Medulla oblongata (tissue), 1 donor: ENCODE measurements at regions not wholly inside any gene's neighbourhood (a gene's known extent, or its start where the extent isn't known, plus 50 kb on each side); places are given as distances from the start of the nearest gene placed in this dataset.
A peak's percentile ranks its signal among the peaks of the same experiment; 100 is the strongest.

Source experiments
- DNase-seq: peaks from one replicate; pipeline ENCODE4 v3.0.0-alpha.2; 2015; ENCODE audit errors: extremely low spot score

DNA sequence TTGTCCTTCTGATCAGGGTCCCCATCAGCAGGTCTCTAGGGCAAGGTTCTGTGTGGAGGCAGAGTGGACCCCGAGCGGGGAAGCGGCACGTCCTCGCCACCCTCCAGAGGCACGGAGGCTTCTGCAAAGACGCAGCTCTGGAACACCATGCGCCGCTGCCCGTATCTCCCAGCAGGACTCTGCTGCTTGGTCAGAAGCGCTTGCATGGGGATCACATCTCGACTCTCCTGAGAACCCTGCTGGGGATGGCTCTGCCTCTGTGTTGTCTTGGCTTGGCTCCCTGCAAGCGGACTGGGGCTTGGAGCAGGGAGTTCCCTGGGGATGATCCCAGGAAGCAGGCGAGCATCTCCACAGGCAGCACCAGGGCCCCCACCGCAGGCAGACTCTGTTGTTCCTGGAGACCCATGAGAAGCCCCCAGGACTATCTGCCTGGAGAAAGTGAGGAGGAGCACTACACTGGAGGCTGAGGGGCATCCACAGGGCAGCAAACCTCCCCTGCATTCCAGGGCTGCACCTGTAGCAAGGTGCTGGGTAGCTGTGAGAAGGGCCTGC is 520.5 kb downstream of the GLRX3 start:
- DNase-seq: no peak

DNA sequence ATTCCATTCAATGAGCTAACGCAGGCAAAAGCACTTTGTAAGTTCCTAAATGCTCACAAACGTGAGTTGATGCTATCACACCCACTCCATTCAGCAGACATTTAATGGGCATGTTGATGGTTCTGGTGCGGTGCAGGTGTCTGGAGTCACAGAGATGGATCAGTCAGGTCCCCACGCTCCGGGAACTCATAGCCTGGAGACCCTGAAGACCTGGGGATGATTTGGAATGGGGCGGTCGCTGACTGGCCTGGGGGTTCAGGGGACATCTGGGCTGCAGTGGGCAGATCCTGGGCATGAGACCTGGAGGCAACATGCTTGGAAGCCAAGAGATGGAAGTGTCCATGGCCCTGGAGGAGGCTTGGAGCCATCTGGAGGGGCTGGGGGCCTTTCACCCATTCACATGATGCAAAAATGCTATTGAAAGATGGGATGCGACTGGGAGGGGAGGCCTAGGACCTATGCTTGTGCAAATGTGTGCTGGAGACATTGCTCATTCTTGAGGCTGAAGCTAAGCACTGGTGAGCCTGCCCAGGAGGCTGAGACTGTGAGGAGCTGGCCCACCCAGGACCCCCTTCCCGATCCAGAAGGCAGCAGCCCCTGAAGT is 522.6 kb downstream of the GLRX3 start:
- no peak for DNase-seq

- DNase-seq: no peak
Measured at GRCh38 chr10:130659528-130659927, 523.3 kb downstream of the GLRX3 start.

- no peak for DNase-seq
Measured at GRCh38 chr10:130660266-130660665, 524.1 kb downstream of the GLRX3 start.

GRCh38 chr10:130661419-130661818 is 525.2 kb downstream of the GLRX3 start:
- no peak for DNase-seq

GRCh38 chr10:130662775-130663174 is 526.6 kb downstream of the GLRX3 start:
- no peak for DNase-seq

DNA sequence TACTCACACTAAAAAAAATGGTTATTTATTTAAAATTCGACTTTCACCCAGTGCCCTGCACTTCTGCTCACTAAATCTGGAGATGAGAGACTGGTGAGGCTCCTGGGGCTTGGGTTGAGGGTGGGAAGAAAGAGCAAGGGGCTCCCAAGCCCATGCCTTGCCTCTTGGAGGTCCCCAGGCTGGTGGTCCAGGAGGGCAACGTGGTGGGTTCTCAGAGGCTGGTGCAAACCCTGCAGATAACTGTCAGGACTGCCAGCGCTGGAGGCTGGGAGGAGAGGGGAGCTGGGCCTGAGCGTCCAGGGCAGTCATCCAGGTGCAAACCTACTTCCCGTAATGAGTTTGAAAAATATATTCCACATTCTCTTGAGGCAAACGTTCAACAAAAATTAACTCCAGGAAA is 528.3 kb downstream of the GLRX3 start:
- DNase-seq: no peak

GRCh38 chr10:130666215-130666614 is 530.0 kb downstream of the GLRX3 start:
- no peak for DNase-seq

DNA sequence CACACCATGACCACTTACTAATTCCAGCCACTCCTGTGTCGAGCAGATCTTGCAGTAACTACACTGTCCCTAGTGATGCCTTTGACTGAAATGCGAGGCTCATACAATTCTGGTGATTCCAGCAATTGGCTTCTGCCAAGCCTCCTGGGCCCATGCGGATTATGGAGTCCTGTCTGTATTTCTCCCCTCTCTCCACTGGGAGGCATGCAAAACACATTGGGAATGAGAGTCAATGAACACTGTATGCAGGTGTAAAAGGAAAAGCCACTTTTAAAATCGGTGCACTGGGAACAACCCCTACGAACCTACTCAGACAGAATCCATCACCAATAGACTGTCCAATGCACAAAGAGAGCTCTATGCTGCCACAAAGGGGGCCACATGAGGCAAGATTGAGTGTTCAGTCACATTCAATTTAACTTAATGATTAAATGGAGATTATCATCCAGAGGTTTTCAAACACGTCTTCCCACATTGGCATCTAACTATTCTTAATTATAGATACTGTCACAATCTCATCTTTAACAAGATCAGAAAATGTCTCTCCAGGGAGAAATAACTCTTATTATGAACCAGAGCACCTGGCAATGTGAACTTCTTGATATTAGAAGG is 550.6 kb downstream of the GLRX3 start:
- DNase-seq: peak; percentile 40

DNA sequence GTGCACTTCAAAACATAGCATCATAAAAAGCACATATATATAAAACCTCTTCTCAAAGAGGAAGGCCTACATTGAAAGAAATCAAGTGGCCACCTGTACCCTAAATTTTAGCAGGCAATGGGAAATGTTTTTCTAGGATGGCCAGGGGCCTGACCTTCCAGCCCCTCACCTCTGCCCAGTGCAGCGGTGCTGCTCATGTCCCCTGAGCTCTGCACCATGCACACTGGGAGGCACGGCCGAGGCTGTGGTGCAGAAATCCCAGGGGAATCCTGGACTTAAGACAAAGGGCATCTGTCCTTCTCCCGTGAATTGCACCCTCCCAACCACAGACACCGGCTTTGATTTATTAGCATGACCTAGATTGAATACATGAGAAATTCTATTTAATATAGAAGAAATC is 551.4 kb downstream of the GLRX3 start:
- no peak for DNase-seq

DNA sequence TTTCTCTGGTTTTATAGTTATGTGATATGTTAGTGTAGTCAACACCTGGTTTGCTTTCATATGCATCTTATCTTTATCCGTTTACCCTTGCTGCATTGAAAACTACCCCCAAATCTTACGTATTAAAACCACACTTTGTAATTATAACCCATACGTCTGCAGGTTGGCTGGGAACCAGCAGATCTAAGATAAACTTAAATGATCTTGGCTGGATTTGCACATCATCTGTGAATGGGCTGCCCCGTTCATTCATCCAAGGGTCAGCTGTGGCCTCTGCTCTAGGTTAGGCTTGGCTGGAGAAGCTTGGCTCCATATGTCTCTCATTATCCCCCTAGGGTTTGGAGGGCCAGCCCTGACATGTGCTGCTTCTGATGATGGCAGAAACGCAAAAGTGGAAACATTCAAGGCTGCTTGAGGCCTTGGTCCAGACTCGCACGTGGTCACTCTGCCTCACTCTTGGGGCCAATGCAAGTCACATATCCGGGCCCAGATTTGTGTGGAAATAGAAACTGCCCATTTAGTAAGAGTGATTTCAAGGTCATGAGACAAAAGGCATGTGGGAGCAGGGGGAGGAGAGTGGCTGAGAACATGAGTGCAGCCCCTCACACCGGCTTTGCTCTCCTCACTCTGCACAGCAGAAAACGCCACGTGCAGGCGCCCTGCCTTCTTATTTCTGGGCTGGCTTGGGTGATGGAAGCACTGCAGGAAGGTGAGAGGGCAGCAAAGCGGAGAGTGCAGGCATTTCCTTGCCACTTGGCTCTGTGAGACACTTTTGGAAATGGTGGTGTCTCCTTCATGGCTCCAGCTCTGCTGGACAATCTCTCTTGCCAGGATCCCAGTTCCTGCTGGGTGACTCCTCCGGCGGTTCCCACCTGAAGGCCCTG is 553.8 kb downstream of the GLRX3 start:
- no peak for DNase-seq

DNA sequence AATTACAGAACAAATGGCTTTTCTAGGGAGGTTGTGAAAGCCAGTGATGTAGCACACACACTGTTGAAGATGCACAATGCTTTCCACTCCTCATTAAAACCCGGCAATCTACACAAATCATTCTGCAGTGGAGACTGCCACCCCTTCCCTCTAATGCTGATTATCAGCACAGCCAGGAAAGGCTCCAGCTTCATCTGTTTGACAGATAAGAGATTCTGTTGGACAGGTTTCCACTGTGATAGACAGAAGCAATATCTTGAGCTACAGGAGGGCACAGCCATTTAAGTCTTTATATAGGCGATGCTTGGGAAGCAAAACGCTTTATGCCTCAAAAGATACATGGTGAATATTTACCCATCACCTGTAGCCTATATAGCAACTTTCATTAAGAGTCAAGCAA is 555.6 kb downstream of the GLRX3 start:
- no peak for DNase-seq

GRCh38 chr10:130696870-130697269 is 560.7 kb downstream of the GLRX3 start:
- no peak for DNase-seq

DNA sequence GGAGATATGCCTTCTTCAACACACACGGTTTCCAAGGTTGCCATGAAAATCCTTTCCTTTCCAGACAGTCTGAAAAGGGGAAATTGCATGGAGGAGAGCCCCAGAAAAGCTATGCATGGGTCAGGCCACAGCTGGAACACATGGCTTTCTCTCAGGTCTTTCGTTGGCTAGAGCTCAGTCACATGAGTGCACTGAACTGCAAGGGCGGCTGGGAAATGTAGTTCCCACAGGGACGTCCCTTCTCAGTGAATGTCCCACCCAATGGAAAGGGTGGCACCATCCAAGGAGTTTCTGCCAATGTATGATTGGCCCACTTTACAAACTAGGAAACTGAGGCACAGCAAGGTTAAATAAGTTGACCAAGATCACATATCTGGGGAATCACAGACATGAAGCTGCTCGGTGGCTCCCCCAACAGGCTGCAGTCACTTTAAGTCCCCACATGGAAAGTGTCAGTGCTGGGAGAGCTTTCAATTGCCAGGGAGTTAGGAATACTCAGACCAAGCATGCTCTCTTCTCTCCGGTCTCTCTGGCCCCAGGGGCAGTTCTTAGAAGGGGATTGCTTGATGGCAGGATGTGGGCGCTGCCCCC is 571.3 kb downstream of the GLRX3 start:
- DNase-seq: no peak

DNA sequence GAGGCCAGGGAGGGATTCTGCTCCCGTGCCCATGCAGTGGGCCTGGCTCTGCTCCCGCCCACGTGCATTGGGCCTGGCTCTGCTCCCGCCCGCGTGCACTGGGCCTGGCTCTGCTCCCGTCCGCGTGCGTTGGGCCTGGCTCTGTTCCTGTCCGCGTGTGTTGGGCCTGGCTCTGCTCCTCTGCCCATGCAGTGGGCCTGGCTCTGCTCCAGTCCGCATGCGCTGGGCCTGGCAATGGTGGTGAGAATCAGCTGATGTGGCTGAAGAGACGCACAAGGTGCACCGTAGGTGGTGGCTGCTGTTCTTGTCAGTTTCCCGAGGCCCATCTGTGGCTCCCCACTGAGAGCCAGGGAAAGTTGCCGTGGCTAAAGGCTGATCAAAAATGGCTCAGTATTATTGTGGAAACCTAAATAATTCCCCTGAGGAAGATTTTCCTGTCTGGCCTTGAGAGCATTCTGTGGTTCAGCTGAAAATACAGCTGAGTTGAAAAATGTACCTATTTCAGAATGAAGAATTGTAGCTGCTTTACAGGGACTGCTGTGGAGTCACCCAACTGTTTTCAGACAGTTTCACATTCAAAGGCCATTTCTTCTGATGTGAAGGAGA is 572.4 kb downstream of the GLRX3 start:
- no peak for DNase-seq

DNA sequence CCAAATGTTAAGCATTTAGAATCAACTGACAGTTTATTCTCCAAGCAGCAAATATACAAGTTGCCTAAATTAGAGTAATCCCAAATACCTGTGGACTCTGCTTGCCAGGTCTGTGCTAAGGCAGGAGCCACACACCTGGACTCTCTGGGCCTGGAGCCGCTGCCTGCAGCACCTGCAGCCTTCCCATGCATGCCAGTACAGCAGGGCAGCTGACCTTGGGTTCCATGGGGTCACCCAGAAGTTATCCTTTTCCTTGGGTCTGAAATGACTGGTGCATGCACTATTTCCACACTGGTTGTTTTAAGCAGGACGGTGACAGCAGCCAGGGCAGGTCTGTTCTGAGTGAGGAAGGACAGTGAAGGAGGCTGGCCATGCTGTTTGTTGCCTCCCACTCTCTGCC is 573.2 kb downstream of the GLRX3 start:
- DNase-seq: no peak

- DNase-seq: no peak
Measured at GRCh38 chr10:130711072-130711471, 574.9 kb downstream of the GLRX3 start.

DNA sequence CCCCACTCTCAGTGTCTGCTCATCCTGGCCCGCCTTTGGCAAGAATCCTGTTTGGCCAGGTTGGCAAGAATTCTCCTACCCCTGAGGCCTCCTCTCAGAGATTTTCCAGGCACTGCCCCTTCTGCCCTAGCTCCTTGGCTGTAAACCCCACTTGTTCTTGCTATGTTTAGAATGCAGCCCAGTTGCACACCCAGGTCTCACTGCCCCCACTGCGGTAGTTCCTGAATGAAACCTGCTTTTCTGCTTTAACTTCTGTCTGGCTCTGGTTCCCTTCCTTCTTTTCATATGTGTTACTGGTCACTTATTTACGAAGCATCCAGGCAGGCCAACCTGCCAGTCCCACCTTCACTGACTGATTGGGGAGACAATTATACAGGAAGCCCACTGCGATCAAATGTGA is 576.9 kb downstream of the GLRX3 start:
- no peak for DNase-seq

DNA sequence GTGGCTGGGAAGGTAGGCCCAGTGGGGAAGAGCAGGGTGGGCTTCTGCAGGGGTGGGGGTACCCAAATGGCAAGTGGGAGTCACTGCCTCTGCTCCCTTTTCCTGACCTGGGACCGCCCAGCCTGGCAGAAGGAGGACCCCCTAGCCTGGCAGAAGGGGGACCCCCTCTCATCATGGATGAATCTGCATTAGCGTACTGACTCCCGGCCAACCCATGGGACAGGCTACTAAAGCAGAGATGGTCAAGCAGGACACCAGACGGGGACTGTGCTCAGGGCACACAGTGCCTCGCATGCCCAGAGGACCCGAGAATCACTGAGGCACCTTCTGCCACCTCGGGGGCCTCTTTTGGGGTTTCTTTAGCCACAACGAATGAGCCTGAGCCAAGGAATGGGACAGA is 577.5 kb downstream of the GLRX3 start:
- no peak for DNase-seq

- DNase-seq: no peak
Measured at GRCh38 chr10:130714742-130715467, 578.7 kb downstream of the GLRX3 start.
